ENCODE measurements at regions not wholly inside any gene's neighbourhood (a gene's known extent, or its start where the extent isn't known, plus 50 kb on each side); places are given as distances from the start of the nearest gene placed in this dataset.

- H3K36me3 ChIP-seq (ENCODE audit: insufficient read depth, low read length): no peaks in the 10 kb centered on the region
Observed at GRCh38 chr15:69511716-69512340, 59.2 kb downstream of the RPLP1 start.

GRCh38 chr15:69513450-69513960 lies 60.9 kb downstream of the RPLP1 start:
- ChIA-PET POLR2A (no interaction called here), CTCF (ENCODE audit: unreplicated experiment) (no interaction called here)
- Histone ChIP-seq H3K9me2 (ENCODE audit: insufficient read depth, low read length) (no peaks in the 10 kb centered on the region), H3K4me3 (ENCODE audit: low read depth, low read length, poor library complexity, severe bottlenecking) (no peak overlapping the region), H3K36me3 (ENCODE audit: insufficient read depth, low read length) (no peaks in the 10 kb centered on the region), H3K27ac (ENCODE audit: low read depth, low read length, poor library complexity, severe bottlenecking) (no peak overlapping the region), H3K9me3 (ENCODE audit: low read length) (no peaks in the 10 kb centered on the region), H2AFZ (ENCODE audit: low read length) (no peak overlapping the region), H3K4me2 (ENCODE audit: low read length) (no peak overlapping the region), H3K4me1 (ENCODE audit: insufficient read depth, low read length, poor library complexity, severe bottlenecking) (no peaks in the 10 kb centered on the region), H3K79me2 (ENCODE audit: insufficient read depth, low read depth, low read length) (no peaks in the 10 kb centered on the region), H4K20me1 (ENCODE audit: insufficient read depth, low read length) (no peaks in the 10 kb centered on the region)
- no TSS peak for BruUV-seq (replicated peaks)
- DNase-seq (ENCODE audit: low spot score): no peak
- intact Hi-C loops (cut with micrococcal nuclease; ENCODE audit: unreplicated experiment): no loop called here
- no peak for TF ChIP-seq CTCF (conservative IDR thresholded peaks at IDR 0.05; ENCODE audit: low read length)
- no peak for TF ChIP-seq EZH2phosphoT487 (IDR thresholded peaks at IDR 0.05; ENCODE audit: borderline replicate concordance, low read depth, low read length)

More at GRCh38 chr15:69511716-69512340, 59.2 kb downstream of the RPLP1 start:
- H3K4me3 ChIP-seq (ENCODE audit: low read depth, low read length, poor library complexity, severe bottlenecking): no peak overlapping the region
- ChIA-PET POLR2A (interaction anchor here (1.0 kb wide), 1 partner anchor 10 kb away, joined by 3 read pairs; no protein-coding TSS in a partner anchor), CTCF (ENCODE audit: unreplicated experiment) (no interaction called here)
- intact Hi-C loops (cut with micrococcal nuclease; ENCODE audit: unreplicated experiment): no loop called here
- DNase-seq (ENCODE audit: low spot score): no peak
- no peaks in the 10 kb centered on the region for H3K4me1 ChIP-seq (ENCODE audit: insufficient read depth, low read length, poor library complexity, severe bottlenecking)
- no peaks in the 10 kb centered on the region for H3K9me2 ChIP-seq (ENCODE audit: insufficient read depth, low read length)
- H3K4me2 ChIP-seq (ENCODE audit: low read length): no peak overlapping the region
- no peaks in the 10 kb centered on the region for H3K79me2 ChIP-seq (ENCODE audit: insufficient read depth, low read depth, low read length)
- no peak overlapping the region for H2AFZ ChIP-seq (ENCODE audit: low read length)
- no peak overlapping the region for H3K27ac ChIP-seq (ENCODE audit: low read depth, low read length, poor library complexity, severe bottlenecking)
- no peaks in the 10 kb centered on the region for H3K9me3 ChIP-seq (ENCODE audit: low read length)
- no peak for TF ChIP-seq CTCF (conservative IDR thresholded peaks at IDR 0.05; ENCODE audit: low read length)
- TF ChIP-seq EZH2phosphoT487 (IDR thresholded peaks at IDR 0.05; ENCODE audit: borderline replicate concordance, low read depth, low read length): no peak
- H4K20me1 ChIP-seq (ENCODE audit: insufficient read depth, low read length): no peaks in the 10 kb centered on the region
- no TSS peak for BruUV-seq (replicated peaks)

DNA sequence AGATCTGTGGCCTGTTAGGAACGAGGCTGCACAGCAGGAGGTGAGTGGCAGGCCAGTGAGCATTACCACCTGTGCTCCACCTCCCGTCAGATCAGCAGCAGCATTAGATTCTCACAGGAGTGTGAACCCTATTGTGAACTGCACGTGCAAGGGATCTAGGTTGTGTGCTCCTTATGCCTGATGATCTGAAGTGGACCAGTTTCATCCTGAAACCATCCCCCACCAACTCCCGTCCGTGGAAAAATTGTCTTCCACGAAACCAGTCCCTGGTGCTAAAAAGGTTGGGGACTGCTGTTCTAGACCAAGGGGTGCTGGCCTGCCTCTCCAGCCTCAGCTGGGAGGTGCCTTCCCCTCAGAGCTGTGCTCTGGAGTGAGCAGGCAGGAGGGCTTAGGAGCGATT lies 61.4 kb downstream of the RPLP1 start:
- intact Hi-C loops (cut with micrococcal nuclease; ENCODE audit: unreplicated experiment): no loop called here
- Histone ChIP-seq H3K9me3 (ENCODE audit: low read length) (no peaks in the 10 kb centered on the region), H3K27ac (ENCODE audit: low read depth, low read length, poor library complexity, severe bottlenecking) (no peak overlapping the region), H3K4me2 (ENCODE audit: low read length) (no peak overlapping the region), H3K79me2 (ENCODE audit: insufficient read depth, low read depth, low read length) (no peaks in the 10 kb centered on the region), H3K36me3 (ENCODE audit: insufficient read depth, low read length) (no peaks in the 10 kb centered on the region), H3K4me1 (ENCODE audit: insufficient read depth, low read length, poor library complexity, severe bottlenecking) (no peaks in the 10 kb centered on the region), H3K4me3 (ENCODE audit: low read depth, low read length, poor library complexity, severe bottlenecking) (no peak overlapping the region), H2AFZ (ENCODE audit: low read length) (no peak overlapping the region), H3K9me2 (ENCODE audit: insufficient read depth, low read length) (no peaks in the 10 kb centered on the region), H4K20me1 (ENCODE audit: insufficient read depth, low read length) (no peaks in the 10 kb centered on the region)
- ChIA-PET POLR2A (no interaction called here), CTCF (ENCODE audit: unreplicated experiment) (no interaction called here)
- TF ChIP-seq EZH2phosphoT487 (IDR thresholded peaks at IDR 0.05; ENCODE audit: borderline replicate concordance, low read depth, low read length) (no peak), CTCF (conservative IDR thresholded peaks at IDR 0.05; ENCODE audit: low read length) (no peak)
- no TSS peak for BruUV-seq (replicated peaks)
- DNase-seq (ENCODE audit: low spot score): no peak
